Osteocyte (in vitro differentiated cells): ENCODE measurements at regions not wholly inside any gene's neighbourhood (a gene's known extent, or its start where the extent isn't known, plus 50 kb on each side); places are given as distances from the start of the nearest gene placed in this dataset.

Source experiments
- DNase-seq: peaks from one replicate; pipeline ENCODE4 v3.0.0; 2021; ENCODE audit warnings: mixed read lengths; ENCODE audit not compliant: unreplicated experiment; ENCODE audit errors: extremely low spot score
- H3K27ac Mint-ChIP-seq: one replicate; pipeline ENCODE4 v1.8.0; 2021; ENCODE audit warnings: mild to moderate bottlenecking, mixed read lengths; ENCODE audit not compliant: unreplicated experiment
- H3K27me3 Mint-ChIP-seq: one replicate; pipeline ENCODE4 v1.8.0; 2021; ENCODE audit warnings: mixed read lengths; ENCODE audit not compliant: unreplicated experiment
- H3K36me3 Mint-ChIP-seq: one replicate; pipeline ENCODE4 v1.8.0; 2021; ENCODE audit warnings: mixed read lengths; ENCODE audit not compliant: unreplicated experiment
- H3K4me1 Mint-ChIP-seq: one replicate; pipeline ENCODE4 v1.8.0; 2021; ENCODE audit warnings: mixed read lengths; ENCODE audit not compliant: unreplicated experiment
- H3K4me3 Mint-ChIP-seq: one replicate; pipeline ENCODE4 v1.8.0; 2021; ENCODE audit warnings: mild to moderate bottlenecking, moderate library complexity, mixed read lengths; ENCODE audit not compliant: unreplicated experiment
- H3K9me3 Mint-ChIP-seq: one replicate; pipeline ENCODE4 v1.8.0; 2021; ENCODE audit warnings: mixed read lengths; ENCODE audit not compliant: unreplicated experiment
- TF ChIP-seq, protein P1 (sequence below): fragments of 200-600 bp; sonication (generic); IDR thresholded peaks from 2 replicates; pipeline ENCODE4 v1.5.0; 2021; ENCODE audit warnings: antibody characterized with exemption, mild to moderate bottlenecking, moderate library complexity

DNA sequence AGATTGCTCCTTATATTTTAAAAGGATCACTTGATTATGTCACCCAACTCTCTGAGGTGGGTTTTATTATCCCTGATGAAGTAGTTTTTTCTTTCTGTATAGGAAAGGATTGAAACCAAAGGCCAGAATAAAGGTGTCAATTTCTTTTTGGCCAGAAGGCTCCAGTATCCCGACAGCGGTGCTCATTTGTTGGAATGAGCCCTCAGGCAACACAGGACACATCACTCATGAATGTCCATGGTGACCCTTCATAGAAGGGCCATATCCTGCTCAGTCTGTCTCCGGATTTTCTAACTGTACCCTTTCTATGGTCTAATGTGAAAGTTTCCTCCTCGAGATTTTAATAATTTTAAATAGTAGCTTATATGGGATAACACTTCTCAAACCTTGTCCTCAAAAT is 171.3 kb upstream of the USP24 start:
- Mint-ChIP-seq H3K27ac (no peak overlapping the region), H3K4me1 (peaks cover 12% of the 10 kb centered on the region), H3K4me3 (no peak overlapping the region), H3K36me3 (peaks cover 17% of the 10 kb centered on the region), H3K27me3 (no peaks in the 10 kb centered on the region), H3K9me3 (peaks cover 30% of the 10 kb centered on the region)
- TF ChIP-seq, protein P1, sequence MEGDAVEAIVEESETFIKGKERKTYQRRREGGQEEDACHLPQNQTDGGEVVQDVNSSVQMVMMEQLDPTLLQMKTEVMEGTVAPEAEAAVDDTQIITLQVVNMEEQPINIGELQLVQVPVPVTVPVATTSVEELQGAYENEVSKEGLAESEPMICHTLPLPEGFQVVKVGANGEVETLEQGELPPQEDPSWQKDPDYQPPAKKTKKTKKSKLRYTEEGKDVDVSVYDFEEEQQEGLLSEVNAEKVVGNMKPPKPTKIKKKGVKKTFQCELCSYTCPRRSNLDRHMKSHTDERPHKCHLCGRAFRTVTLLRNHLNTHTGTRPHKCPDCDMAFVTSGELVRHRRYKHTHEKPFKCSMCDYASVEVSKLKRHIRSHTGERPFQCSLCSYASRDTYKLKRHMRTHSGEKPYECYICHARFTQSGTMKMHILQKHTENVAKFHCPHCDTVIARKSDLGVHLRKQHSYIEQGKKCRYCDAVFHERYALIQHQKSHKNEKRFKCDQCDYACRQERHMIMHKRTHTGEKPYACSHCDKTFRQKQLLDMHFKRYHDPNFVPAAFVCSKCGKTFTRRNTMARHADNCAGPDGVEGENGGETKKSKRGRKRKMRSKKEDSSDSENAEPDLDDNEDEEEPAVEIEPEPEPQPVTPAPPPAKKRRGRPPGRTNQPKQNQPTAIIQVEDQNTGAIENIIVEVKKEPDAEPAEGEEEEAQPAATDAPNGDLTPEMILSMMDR, result no peak
- DNase-seq, result no peak

GRCh38 chr1:55385402-55386018 is 170.3 kb upstream of the USP24 start:
- TF ChIP-seq, protein P1, result no peak
- DNase-seq, result no peak
- no peak overlapping the region for H3K4me3 Mint-ChIP-seq
- H3K9me3 Mint-ChIP-seq, result peaks cover 21% of the 10 kb centered on the region
- H3K27ac Mint-ChIP-seq, result no peak overlapping the region
- H3K27me3 Mint-ChIP-seq, result no peaks in the 10 kb centered on the region
- H3K36me3 Mint-ChIP-seq, result peaks cover 12% of the 10 kb centered on the region
- H3K4me1 Mint-ChIP-seq, result peaks cover 12% of the 10 kb centered on the region

DNA sequence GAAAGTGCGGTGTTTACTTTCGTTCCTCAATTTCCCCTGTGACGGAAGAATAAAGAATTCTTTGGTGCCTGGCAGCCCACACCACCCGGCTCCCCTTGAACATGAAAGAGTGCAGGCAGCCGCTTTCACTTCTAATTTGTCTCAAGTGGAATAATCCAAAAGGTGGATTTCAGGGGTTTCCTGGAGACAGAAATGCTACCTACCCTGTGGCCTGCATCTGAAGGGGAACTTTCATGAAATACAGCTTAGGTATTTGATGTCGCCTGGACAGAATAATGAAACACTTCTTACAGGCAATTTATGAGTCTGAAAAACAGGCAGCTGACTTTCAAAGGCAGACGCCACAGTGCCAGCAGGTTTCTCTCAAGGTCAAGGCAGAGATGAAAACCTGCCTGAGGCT is 169.5 kb upstream of the USP24 start:
- peaks cover 5% of the 10 kb centered on the region for H3K36me3 Mint-ChIP-seq
- H3K9me3 Mint-ChIP-seq, result peaks cover 14% of the 10 kb centered on the region
- peaks cover 12% of the 10 kb centered on the region for H3K4me1 Mint-ChIP-seq
- H3K27me3 Mint-ChIP-seq, result no peaks in the 10 kb centered on the region
- no peak overlapping the region for H3K4me3 Mint-ChIP-seq
- DNase-seq, result no peak
- no peak overlapping the region for H3K27ac Mint-ChIP-seq
- TF ChIP-seq, protein P1, result no peak

DNA sequence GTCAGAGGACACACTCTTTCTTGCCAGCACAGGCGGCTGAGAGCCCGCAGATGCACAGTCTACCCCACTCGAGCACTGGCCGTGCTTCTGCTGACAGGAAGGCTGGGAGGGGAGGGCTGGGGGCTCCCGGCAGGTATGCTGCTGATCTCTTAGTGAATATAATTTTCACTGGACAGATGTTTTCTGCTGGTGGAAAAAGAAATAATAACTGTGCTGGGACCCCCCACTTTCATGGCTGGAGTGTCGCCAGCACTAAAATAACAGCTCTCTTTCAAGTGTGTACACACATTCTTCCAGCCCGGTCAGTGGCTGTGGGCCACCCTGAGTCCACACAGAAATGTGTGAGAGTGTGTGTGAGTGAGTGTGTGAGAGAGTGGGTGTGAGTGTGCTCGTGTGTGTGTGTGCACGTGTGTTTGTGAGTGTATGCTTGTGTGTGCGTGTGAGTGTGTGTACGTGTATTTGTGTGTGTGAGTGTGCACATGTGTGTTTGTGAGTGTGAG is 167.7 kb upstream of the USP24 start:
- no peak overlapping the region for H3K4me3 Mint-ChIP-seq
- no peaks in the 10 kb centered on the region for H3K27me3 Mint-ChIP-seq
- TF ChIP-seq, protein P1, result no peak
- peaks cover 4% of the 10 kb centered on the region for H3K9me3 Mint-ChIP-seq
- peaks cover 28% of the 10 kb centered on the region for H3K4me1 Mint-ChIP-seq
- H3K27ac Mint-ChIP-seq, result no peak overlapping the region
- peaks cover 1% of the 10 kb centered on the region for H3K36me3 Mint-ChIP-seq
- no peak for DNase-seq

GRCh38 chr1:55381983-55382382 is 166.8 kb upstream of the USP24 start:
- no peak for DNase-seq
- TF ChIP-seq, protein P1, result no peak
- Mint-ChIP-seq H3K27ac (no peak overlapping the region), H3K4me3 (no peak overlapping the region), H3K4me1 (peaks cover 30% of the 10 kb centered on the region), H3K27me3 (no peaks in the 10 kb centered on the region), H3K36me3 (no peaks in the 10 kb centered on the region), H3K9me3 (peaks cover 1% of the 10 kb centered on the region)
